ENCODE measurements at regions not wholly inside any gene's neighbourhood (a gene's known extent, or its start where the extent isn't known, plus 50 kb on each side); places are given as distances from the start of the nearest gene placed in this dataset.

GRCh38 chr1:76793594-76793993 is 73.7 kb upstream of the ST6GALNAC5 start:
- BruUV-seq (replicated peaks) = no TSS peak
- H3K4me3 ChIP-seq = no peak overlapping the region
- no peak for FAIRE-seq
- H4K20me1 ChIP-seq (ENCODE audit: control insufficient read depth, insufficient read depth) = no peaks in the 10 kb centered on the region
- SMC1A ChIA-PET (ENCODE audit: uncharacterized antibody, unreplicated experiment) = no interaction called here
- intact Hi-C loops (cut with micrococcal nuclease; ENCODE audit: unreplicated experiment) = no loop called here
- no peaks in the 10 kb centered on the region for H3K27me3 ChIP-seq (replicated peaks in 1 of 2; ENCODE audit: control insufficient read depth in 2 of 2, insufficient read depth in 2 of 2, low read length in 1 of 2)
- no peaks in the 10 kb centered on the region for H3K79me2 ChIP-seq (ENCODE audit: control insufficient read depth, insufficient read depth, low read length)
- H3K36me3 ChIP-seq (ENCODE audit: control insufficient read depth in 2 of 2, insufficient read depth in 2 of 2, low read length in 1 of 2) = no peaks in the 10 kb centered on the region
- POLR2A ChIA-PET = interaction anchor here (0.6 kb wide), 1 partner anchor 933 kb away, joined by 3 read pairs; no protein-coding TSS in a partner anchor
- H3K4me1 ChIP-seq (ENCODE audit: control insufficient read depth, insufficient read depth, low read length) = no peaks in the 10 kb centered on the region
- 0% methylated on average over 2 of the region's 2 CpGs for WGBS (ENCODE audit: insufficient coverage, insufficient replicate concordance, low lambda C conversion rate, missing lambda C conversion rate)
- CTCF ChIA-PET = no interaction called here
- H3K27ac ChIP-seq (ENCODE audit: control insufficient read depth, insufficient read depth) = no peak overlapping the region
- no peak overlapping the region for H3K9ac ChIP-seq (ENCODE audit: control insufficient read depth, insufficient read depth, low read length)
- no peak for ATAC-seq
- in situ Hi-C loops (cut with MboI) = no loop called here
- no peak for DNase-seq (ENCODE audit: low read depth, low spot score)
- RAD21 ChIA-PET (ENCODE audit: unreplicated experiment) = no interaction called here
- no peak overlapping the region for H2AFZ ChIP-seq (ENCODE audit: control insufficient read depth, low read depth, low read length)
- no peak overlapping the region for H3K4me2 ChIP-seq (ENCODE audit: control insufficient read depth, insufficient read depth)
- no peaks in the 10 kb centered on the region for H3K9me3 ChIP-seq (replicated peaks; ENCODE audit: control insufficient read depth, insufficient read depth, low read length)
- TF ChIP-seq NFYB (IDR thresholded peaks at IDR 0.05; ENCODE audit: insufficient read depth, low read depth, low read length) (no peak), ZZZ3 (IDR thresholded peaks at IDR 0.05; ENCODE audit: control insufficient read depth, insufficient read length, low read depth) (no peak), RB1 (IDR thresholded peaks at IDR 0.05; ENCODE audit: borderline replicate concordance) (no peak), IRF4 (IDR thresholded peaks at IDR 0.05; ENCODE audit: low read depth, low read length) (no peak), FOS (IDR thresholded peaks at IDR 0.05; ENCODE audit: borderline replicate concordance, extremely low read depth, insufficient read length) (no peak)

GRCh38 chr1:76799700-76800099 is 67.6 kb upstream of the ST6GALNAC5 start:
- in situ Hi-C loops (cut with MboI) = no loop called here
- H3K9ac ChIP-seq (ENCODE audit: control insufficient read depth, insufficient read depth, low read length) = no peak overlapping the region

More at GRCh38 chr1:76799700-76800099, 67.6 kb upstream of the ST6GALNAC5 start:
- no TSS peak for BruUV-seq (replicated peaks)
- no peak for TF ChIP-seq BCL11A (IDR thresholded peaks at IDR 0.05; ENCODE audit: low read depth, low read length)
- DNase-seq (ENCODE audit: low read depth, low spot score) = no peak
- Histone ChIP-seq H2AFZ (ENCODE audit: control insufficient read depth, low read depth, low read length) (no peak overlapping the region), H3K9me3 (replicated peaks; ENCODE audit: control insufficient read depth, insufficient read depth, low read length) (no peaks in the 10 kb centered on the region), H3K4me1 (ENCODE audit: control insufficient read depth, insufficient read depth, low read length) (no peaks in the 10 kb centered on the region), H3K27ac (ENCODE audit: control insufficient read depth, insufficient read depth) (no peak overlapping the region), H3K79me2 (ENCODE audit: control insufficient read depth, insufficient read depth, low read length) (no peaks in the 10 kb centered on the region), H3K4me2 (ENCODE audit: control insufficient read depth, insufficient read depth) (no peak overlapping the region), H3K27me3 (replicated peaks in 1 of 2; ENCODE audit: control insufficient read depth in 2 of 2, insufficient read depth in 2 of 2, low read length in 1 of 2) (no peaks in the 10 kb centered on the region), H3K4me3 (no peak overlapping the region), H4K20me1 (ENCODE audit: control insufficient read depth, insufficient read depth) (no peaks in the 10 kb centered on the region), H3K36me3 (ENCODE audit: control insufficient read depth in 2 of 2, insufficient read depth in 2 of 2, low read length in 1 of 2) (no peaks in the 10 kb centered on the region)
- WGBS (ENCODE audit: insufficient coverage, insufficient replicate concordance, low lambda C conversion rate, missing lambda C conversion rate) = 3% methylated on average over 2 of the region's 2 CpGs
- intact Hi-C loops (cut with micrococcal nuclease; ENCODE audit: unreplicated experiment) = no loop called here
- SMC1A ChIA-PET (ENCODE audit: uncharacterized antibody, unreplicated experiment) = interaction anchor here (1.1 kb wide), 1 partner anchor 29 kb away, joined by 3 read pairs; no protein-coding TSS in a partner anchor
- POLR2A ChIA-PET = no interaction called here
- ATAC-seq = no peak
- RAD21 ChIA-PET (ENCODE audit: unreplicated experiment) = no interaction called here
- no peak for FAIRE-seq
- CTCF ChIA-PET = interaction anchor here (1.7 kb wide), 1 partner anchor 17 kb away, joined by 7 read pairs; no protein-coding TSS in a partner anchor

All from GM12878 (cell line).